ENCODE measurements at regions not wholly inside any gene's neighbourhood (a gene's known extent, or its start where the extent isn't known, plus 50 kb on each side); places are given as distances from the start of the nearest gene placed in this dataset.

GRCh38 chr1:29892247-29892646 lies 655.9 kb downstream of the PTPRU start:
- intact Hi-C loops (cut with micrococcal nuclease): no loop called here
- no TSS peak for BruUV-seq (replicated peaks)
- POLR2A ChIA-PET: no interaction called here

More at GRCh38 chr1:29892247-29892646, 655.9 kb downstream of the PTPRU start:
- H3K27ac ChIP-seq (ENCODE audit: low read depth, low read length): no peak overlapping the region
- no peaks in the 10 kb centered on the region for H3K9me2 ChIP-seq (ENCODE audit: insufficient read depth)
- no peaks in the 10 kb centered on the region for H3K9me3 ChIP-seq (ENCODE audit: control insufficient read depth in 1 of 2, insufficient read depth in 1 of 2, low read depth in 1 of 2, low read length in 2 of 2)
- no peak overlapping the region for H2AFZ ChIP-seq (ENCODE audit: low read depth, low read length, poor library complexity, severe bottlenecking)
- RAD21 ChIA-PET (ENCODE audit: low non-redundant PET in 1 of 2, low total read pairs in 2 of 2, uncharacterized antibody in 2 of 2, unreplicated experiment in 2 of 2): no interaction called here
- ATAC-seq (no peak), DNase-seq (ENCODE audit: low read depth, low spot score) (no peak)
- H3K36me3 ChIP-seq (ENCODE audit: control insufficient read depth in 1 of 2, insufficient read depth in 2 of 2, low read length in 2 of 2): no peaks in the 10 kb centered on the region
- TF ChIP-seq EGR1 (IDR thresholded peaks at IDR 0.05; ENCODE audit: low read depth): no peak
- TF ChIP-seq ZFX (IDR thresholded peaks at IDR 0.05): no peak
- no peak for TF ChIP-seq SRF (IDR thresholded peaks at IDR 0.05; ENCODE audit: low read depth)
- TF ChIP-seq EZH2 (IDR thresholded peaks at IDR 0.05): no peak
- no peak for TF ChIP-seq EZH2phosphoT487 (IDR thresholded peaks at IDR 0.05; ENCODE audit: borderline replicate concordance)
- TF ChIP-seq JUND (IDR thresholded peaks at IDR 0.05): no peak
- TF ChIP-seq REST (IDR thresholded peaks at IDR 0.05; ENCODE audit: low read depth): no peak
- no peak for TF ChIP-seq RAD21 (IDR thresholded peaks at IDR 0.05; ENCODE audit: low read depth)
- no peak for TF ChIP-seq POLR2A (IDR thresholded peaks at IDR 0.05; ENCODE audit: borderline replicate concordance, extremely low read depth, insufficient read depth, insufficient read length)
- TF ChIP-seq FOSL1 (IDR thresholded peaks at IDR 0.05; ENCODE audit: low read depth): no peak
- no peak for TF ChIP-seq SP1 (IDR thresholded peaks at IDR 0.05; ENCODE audit: low read depth)
- H4K20me1 ChIP-seq (ENCODE audit: insufficient read depth): no peaks in the 10 kb centered on the region
- no peaks in the 10 kb centered on the region for H3K4me1 ChIP-seq (ENCODE audit: control insufficient read depth in 1 of 2, insufficient read depth in 2 of 2, low read length in 2 of 2)
- H3K4me3 ChIP-seq (replicated peaks in 1 of 2; ENCODE audit: low read depth in 1 of 2, low read length in 2 of 2): no peak overlapping the region
- no peaks in the 10 kb centered on the region for H3K79me2 ChIP-seq (ENCODE audit: insufficient read depth, low read length)
- H3K4me2 ChIP-seq (ENCODE audit: low read length): no peak overlapping the region
- H3K9ac ChIP-seq (ENCODE audit: low read length): no peak overlapping the region
- H3K27me3 ChIP-seq (ENCODE audit: insufficient read depth, low read length): peaks cover 62% of the 10 kb centered on the region
- CTCF ChIA-PET: no interaction called here

Measured in HCT116 (cell line).